ENCODE measurements at regions not wholly inside any gene's neighbourhood (a gene's known extent, or its start where the extent isn't known, plus 50 kb on each side); places are given as distances from the start of the nearest gene placed in this dataset.
"Not testable (repeated sequence)": the region's sequence is repeated elsewhere in the genome, so short reads cannot be mapped to it uniquely, and the experiment has no call there.

DNA sequence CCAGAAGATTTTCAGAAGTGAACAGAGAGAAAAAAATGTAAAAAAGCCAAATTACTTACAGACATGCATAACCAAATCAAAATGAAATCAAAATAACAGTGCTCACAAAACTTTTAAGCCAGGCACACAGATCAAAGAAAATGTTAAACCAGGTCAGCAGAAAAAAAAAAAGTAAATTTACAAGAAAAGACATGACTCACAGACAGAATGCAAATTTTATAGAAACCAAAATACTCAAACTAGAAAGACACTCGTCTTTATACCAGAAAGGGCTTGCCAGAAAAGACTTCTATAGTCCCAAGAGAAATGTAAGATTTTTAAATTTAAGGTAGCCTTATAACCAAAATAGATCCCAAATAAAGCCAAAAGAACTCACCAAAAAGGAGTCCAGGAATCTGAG, 86.5 kb upstream of the COG2 start:
- DNase-seq = no peak

DNA sequence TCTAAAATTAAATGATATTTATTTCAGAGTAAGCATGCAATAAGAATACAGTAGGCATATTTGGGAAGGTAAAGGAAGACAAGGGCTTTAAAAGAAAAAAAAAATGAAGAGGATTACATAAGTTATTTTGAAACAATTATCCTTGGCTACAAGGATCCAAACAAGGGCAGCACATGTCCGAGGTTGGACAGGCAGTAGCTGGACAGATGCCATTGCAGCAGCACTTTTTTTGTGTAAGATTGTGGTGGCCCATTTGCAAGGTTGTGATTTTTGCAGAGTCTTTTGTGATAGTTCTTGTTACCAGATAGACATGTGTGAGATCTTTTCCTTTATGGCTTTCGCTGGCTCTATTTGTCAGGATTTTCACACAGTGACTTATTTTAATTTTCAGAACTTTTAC, 89.4 kb upstream of the COG2 start:
- no peak for DNase-seq

- DNase-seq = not testable (repeated sequence)
These were observed 91.3 kb upstream of the COG2 start for GRCh38 chr1:230550945-230551344.

DNA sequence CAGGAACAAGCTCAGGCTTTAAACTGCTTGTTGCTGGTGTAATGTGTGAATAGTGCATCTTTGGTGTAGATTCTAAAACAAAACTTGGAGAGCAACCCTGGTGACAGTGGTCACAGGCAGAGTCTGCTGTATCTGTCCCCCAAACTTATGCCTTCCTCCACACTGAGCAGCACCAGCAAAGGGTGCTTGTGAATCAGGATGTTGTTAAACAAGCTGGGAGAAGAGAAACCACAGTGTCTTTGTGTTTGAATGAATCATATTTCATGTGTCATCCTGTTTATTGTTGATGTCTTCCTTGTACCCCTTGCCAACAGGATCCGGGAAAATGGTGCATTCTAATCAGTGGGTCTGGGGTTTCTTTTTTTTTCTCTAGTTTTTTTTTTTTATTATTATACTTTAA, 91.9 kb upstream of the COG2 start:
- no peak for DNase-seq

GRCh38 chr1:230549625-230550024, 92.7 kb upstream of the COG2 start:
- no peak for DNase-seq

DNA sequence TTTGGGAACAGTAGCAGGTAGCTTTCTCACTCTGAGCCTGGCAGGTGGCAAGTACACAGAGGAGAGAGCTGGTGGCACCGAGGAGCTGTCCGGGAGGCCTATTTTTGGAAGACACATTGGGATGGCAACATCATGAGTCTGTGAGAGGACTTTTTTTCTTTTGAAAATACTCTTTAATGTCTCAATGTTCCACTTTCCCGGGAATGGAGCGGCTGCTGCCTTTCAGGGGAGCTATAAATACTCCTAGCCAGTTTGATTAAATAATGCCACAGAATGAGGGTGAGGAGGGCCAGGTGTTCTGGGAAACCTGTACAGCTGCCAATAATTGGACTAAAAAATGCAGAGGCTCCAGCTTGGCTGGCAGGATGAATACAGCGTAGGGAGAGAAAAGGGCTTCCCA, 93.3 kb upstream of the COG2 start:
- no peak for DNase-seq

DNA sequence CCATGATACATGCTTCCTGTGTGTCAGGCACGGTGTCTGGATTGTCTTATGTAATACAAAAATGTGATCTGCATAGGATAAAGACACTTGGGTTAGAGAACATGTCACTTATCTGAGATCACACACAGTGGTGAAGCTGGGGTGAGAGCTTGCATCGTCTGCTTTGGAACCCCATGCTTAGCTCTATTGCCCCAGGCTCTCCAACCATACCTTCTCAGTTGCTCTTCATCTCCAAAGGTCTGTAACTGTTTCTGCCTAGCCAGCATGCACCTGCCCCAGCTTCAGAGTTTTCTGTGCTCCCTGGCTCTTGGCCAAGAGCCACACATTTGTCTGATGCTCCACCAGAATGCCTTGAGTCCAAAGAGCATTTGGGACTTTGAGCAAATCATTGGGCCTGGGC, 93.9 kb upstream of the COG2 start:
- no peak for DNase-seq

GRCh38 chr1:230545181-230545580, 97.1 kb upstream of the COG2 start:
- no peak for DNase-seq

GRCh38 chr1:230544758-230545157, 97.5 kb upstream of the COG2 start:
- no peak for DNase-seq

DNA sequence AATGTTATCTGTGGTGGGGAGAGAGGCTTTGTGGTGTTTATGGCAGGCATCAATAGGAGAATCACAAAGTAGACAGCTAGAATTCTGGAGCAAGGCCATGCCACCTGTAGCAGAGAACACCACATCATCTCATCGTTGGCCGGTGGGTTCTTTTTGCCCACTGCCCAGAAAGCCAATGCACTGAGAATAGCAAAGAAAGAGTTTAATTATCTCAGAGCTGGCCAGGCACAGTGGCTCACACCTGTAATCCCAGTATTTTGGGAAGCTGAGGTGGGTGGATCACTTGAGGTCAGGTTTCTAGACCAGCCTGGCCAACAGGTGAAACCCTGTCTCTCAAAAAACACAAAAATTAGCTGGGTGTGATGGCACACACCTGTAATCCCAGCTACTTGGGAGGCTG, 99.2 kb upstream of the COG2 start:
- no peak for DNase-seq

- no peak for DNase-seq
These were observed 99.6 kb upstream of the COG2 start for GRCh38 chr1:230542681-230543080.

- DNase-seq = no peak
These were observed 100.2 kb upstream of the COG2 start for GRCh38 chr1:230542054-230542453.

DNA sequence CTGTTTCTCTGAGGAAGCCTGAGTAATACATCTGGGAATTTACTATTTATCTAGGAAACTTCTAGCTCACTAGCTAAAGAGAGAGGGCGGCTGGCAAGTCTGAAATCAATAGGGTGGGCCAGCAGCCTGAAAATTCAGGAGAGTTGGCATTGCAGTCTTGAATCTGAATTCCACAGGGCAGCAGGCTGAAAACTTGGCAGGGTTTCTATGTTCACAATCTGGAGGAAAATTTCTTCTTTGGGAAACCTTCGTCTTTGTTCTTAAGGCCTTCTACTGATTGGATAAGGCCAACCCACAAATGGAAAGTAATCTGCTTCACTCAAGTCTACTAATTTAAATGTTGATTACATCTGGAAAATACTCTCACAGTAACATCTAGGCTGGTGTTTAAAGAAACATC, 101.0 kb upstream of the COG2 start:
- DNase-seq = no peak

- DNase-seq = no peak
These were observed 101.7 kb upstream of the COG2 start for GRCh38 chr1:230540421-230541155.

DNA sequence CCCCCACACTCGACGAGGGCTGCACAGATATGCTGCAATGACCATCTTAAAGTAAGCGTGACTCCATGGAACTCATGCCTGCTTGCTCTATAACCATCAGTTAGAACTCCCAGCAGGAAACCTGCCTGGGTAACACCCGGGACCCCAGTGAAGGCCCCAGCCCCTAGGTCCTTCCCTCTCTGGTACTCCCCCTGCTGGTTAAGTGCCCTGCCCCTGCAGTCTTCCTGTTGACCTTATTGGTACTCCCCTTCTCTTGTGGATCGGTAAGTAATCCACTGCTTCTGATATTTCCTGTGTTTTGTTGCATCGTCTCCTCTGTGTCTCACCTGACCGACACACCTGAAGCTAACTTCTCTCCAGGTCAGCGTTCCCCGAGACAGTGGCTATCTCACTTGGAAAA, 104.8 kb upstream of the COG2 start:
- DNase-seq = no peak

DNA sequence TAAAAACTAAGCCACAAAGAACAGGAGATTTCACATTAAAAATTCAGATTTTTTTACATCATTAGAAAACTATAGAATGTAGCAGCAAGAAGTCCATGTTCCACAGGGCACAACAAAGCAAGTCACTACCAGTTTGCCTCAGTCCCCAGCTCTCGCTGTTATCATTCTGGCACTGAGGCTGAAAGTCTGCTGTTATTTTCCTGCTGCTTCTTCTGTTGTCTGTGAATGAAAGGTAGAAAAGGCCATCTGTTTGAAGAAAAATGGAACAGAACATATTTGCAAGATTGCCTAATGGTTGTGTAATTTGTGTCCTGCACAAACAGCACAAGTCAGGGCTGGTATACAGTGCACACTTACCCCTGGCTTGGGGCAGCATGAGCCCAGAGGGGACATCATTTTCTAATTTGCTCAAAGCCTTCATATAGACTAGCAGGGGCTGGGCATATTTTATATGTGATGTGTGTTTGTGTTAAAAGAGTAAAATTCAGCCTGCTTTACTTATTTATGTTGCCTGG, 105.6 kb upstream of the COG2 start:
- no peak for DNase-seq

- no peak for DNase-seq
These were observed 108.1 kb upstream of the COG2 start for GRCh38 chr1:230534224-230534623.

GRCh38 chr1:230531103-230531502, 105.0 kb upstream of the PGBD5 start:
- no peak for DNase-seq

DNA sequence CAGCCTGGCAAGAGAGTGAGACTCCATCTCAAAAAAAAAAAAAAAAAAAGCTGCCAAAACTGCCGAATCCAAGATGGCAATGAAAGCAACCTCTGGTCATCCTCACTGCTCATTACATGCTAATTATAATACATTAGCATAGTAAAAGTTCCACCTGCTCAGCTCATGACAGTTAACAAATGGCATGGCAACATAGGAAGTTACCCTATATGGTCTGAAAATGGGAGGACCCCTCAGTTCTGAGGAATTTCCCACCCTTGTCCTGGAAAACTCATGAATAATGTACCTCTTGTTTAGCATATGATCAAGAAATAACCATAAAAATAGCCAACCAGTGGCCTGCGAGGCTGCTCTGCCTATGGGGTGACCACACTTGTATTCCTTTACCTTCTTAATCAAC, 93.1 kb upstream of the PGBD5 start:
- DNase-seq = no peak

- no peak for DNase-seq
These were observed 92.4 kb upstream of the PGBD5 start for GRCh38 chr1:230518511-230518910.

DNA sequence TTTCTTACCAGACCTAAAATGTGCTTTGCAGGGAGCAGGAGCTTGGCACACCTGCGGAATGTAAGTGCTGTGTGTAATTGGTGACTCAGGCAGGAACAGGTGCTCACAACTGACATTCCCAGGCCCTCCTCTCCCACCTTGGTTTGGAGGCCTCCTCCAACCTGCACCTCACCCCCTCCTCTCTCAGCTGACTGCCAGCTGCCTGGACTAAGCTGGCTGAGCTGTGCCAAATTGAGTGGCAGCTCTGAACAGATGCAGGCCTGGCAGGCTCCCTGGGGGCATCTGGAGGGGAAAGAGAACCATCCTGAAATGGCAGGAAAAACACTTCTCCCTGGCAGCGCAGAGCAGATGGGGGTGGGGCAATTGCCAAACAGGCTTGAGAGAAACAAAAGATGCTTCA, 91.7 kb upstream of the PGBD5 start:
- no peak for DNase-seq

- no peak for DNase-seq
These were observed 91.2 kb upstream of the PGBD5 start for GRCh38 chr1:230517326-230517725.

GRCh38 chr1:230516889-230517288, 90.8 kb upstream of the PGBD5 start:
- no peak for DNase-seq

- DNase-seq = no peak
These were observed 89.5 kb upstream of the PGBD5 start for GRCh38 chr1:230515451-230516145.

GRCh38 chr1:230510496-230510895, 84.4 kb upstream of the PGBD5 start:
- no peak for DNase-seq
